WTC11 (cell line): ENCODE measurements at regions not wholly inside any gene's neighbourhood (a gene's known extent, or its start where the extent isn't known, plus 50 kb on each side); places are given as distances from the start of the nearest gene placed in this dataset.

Experiments
- ATAC-seq: fragments of 200-7000 bp; cut with Tn5 transposase; 2 replicates; pipeline ENCODE4 v1.10.0; 2021; ENCODE audit warnings: mild to moderate bottlenecking, moderate library complexity
- CTCF ChIA-PET: fragments of 300-600 bp; sonication (Branson Sonifier 250); formaldehyde crosslinking; loops from one replicate; lab custom pipeline; 2021; ENCODE audit warnings: antibody characterized with exemption; lab: Charles Lee
- POLR2A ChIA-PET: fragments of 350-600 bp; sonication (Branson Sonifier 250); formaldehyde crosslinking; loops from one replicate; lab custom pipeline; 2021; ENCODE audit warnings: antibody characterized with exemption; lab: Charles Lee
- DNase-seq: peaks from one replicate; pipeline ENCODE4 v3.0.0; 2021; ENCODE audit warnings: low spot score
- H3K27ac Mint-ChIP-seq: 2 replicates; pipeline ENCODE4 v1.8.0; 2021; ENCODE audit warnings: mixed read lengths
- H3K27me3 Mint-ChIP-seq: 2 replicates; pipeline ENCODE4 v1.8.0; 2021; ENCODE audit warnings: low read depth, mild to moderate bottlenecking, moderate library complexity, mixed read lengths
- H3K36me3 Mint-ChIP-seq: 2 replicates; pipeline ENCODE4 v1.8.0; 2021; ENCODE audit warnings: mixed read lengths
- H3K4me1 Mint-ChIP-seq: 2 replicates; pipeline ENCODE4 v1.8.0; 2022; ENCODE audit warnings: mixed read lengths
- H3K4me3 Mint-ChIP-seq: 2 replicates; pipeline ENCODE4 v1.8.0; 2021; ENCODE audit warnings: mild to moderate bottlenecking, moderate library complexity, mixed read lengths
- H3K9me3 Mint-ChIP-seq: 2 replicates; pipeline ENCODE4 v1.8.0; 2021; ENCODE audit warnings: mixed read lengths
- AR ChIP-seq: fragments of 250-450 bp; sonication (Bioruptor Pico); IDR thresholded peaks from 2 replicates; pipeline ENCODE4 v1.9.0; 2021; ENCODE audit warnings: mild to moderate bottlenecking
- FOXK1 ChIP-seq: sonication (generic); formaldehyde crosslinking; IDR thresholded peaks from 2 replicates; pipeline ENCODE4 v1.8.0; 2022; ENCODE audit warnings: mild to moderate bottlenecking, moderate library complexity, missing genetic modification reagents
- GABPB1 ChIP-seq: sonication (generic); formaldehyde crosslinking; IDR thresholded peaks from 2 replicates; pipeline ENCODE4 v1.8.1; 2023; ENCODE audit warnings: mild to moderate bottlenecking, missing genetic modification reagents
- MXD4 ChIP-seq: fragments of 250-450 bp; sonication (Bioruptor Pico); IDR thresholded peaks from 2 replicates; pipeline ENCODE4 v1.8.0; 2021; ENCODE audit warnings: mild to moderate bottlenecking, moderate library complexity, borderline replicate concordance
- OVOL2 ChIP-seq: fragments of 250-450 bp; sonication (Bioruptor Pico); IDR thresholded peaks from 2 replicates; pipeline ENCODE4 v1.9.0; 2021; ENCODE audit warnings: mild to moderate bottlenecking, borderline replicate concordance
- SMAD4 ChIP-seq: sonication (generic); formaldehyde crosslinking; IDR thresholded peaks from 2 replicates; pipeline ENCODE4 v1.8.0; 2022; ENCODE audit warnings: mild to moderate bottlenecking, missing genetic modification reagents
- TEAD1 ChIP-seq: sonication (generic); formaldehyde crosslinking; IDR thresholded peaks from 2 replicates; pipeline ENCODE4 v1.8.0; 2022; ENCODE audit warnings: mild to moderate bottlenecking, missing genetic modification reagents
- TEAD4 ChIP-seq: sonication (generic); formaldehyde crosslinking; IDR thresholded peaks from 2 replicates; pipeline ENCODE4 v1.8.0; 2022; ENCODE audit warnings: mild to moderate bottlenecking, missing genetic modification reagents
- ZNF232 ChIP-seq: sonication (generic); formaldehyde crosslinking; IDR thresholded peaks from 2 replicates; pipeline ENCODE4 v1.8.0; 2022; ENCODE audit warnings: mild to moderate bottlenecking, missing genetic modification reagents
- ZNF416 ChIP-seq: fragments of 250-450 bp; sonication (Bioruptor Pico); IDR thresholded peaks from 2 replicates; pipeline ENCODE4 v1.9.0; 2021; ENCODE audit warnings: mild to moderate bottlenecking, inconsistent platforms
- ZSCAN18 ChIP-seq: fragments of 250-450 bp; sonication (Bioruptor Pico); IDR thresholded peaks from 2 replicates; pipeline ENCODE4 v2.1.2; 2022; ENCODE audit warnings: mild to moderate bottlenecking, moderate library complexity
- TF ChIP-seq, protein P1 (sequence below): sonication (generic); formaldehyde crosslinking; IDR thresholded peaks from 2 replicates; pipeline ENCODE4 v1.8.1; 2022; ENCODE audit warnings: missing genetic modification reagents, borderline replicate concordance
- TF ChIP-seq, protein P2 (sequence below): sonication (generic); formaldehyde crosslinking; IDR thresholded peaks from 2 replicates; pipeline ENCODE4 v1.8.0; 2022; ENCODE audit warnings: mild to moderate bottlenecking, missing genetic modification reagents

DNA sequence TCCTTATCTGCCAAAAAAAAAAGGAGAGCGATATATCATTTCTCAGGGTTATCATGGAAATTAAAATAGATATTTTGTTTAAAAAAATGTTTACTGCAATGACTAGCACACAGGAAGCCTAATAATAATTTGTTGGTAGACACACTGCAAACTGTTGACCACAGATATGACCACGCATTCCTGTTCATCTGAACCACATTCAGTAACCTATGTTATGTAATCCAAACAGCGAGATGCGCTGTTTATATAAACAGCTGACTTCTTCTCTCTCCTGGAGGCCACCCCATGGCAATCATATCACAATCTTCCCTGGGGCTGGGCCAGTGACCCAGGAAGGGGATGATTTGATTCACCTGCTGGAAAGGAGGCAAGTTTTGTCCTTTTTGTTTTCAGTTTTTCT lies 129.3 kb upstream of the UST start (continued):
- TF ChIP-seq, protein P1, sequence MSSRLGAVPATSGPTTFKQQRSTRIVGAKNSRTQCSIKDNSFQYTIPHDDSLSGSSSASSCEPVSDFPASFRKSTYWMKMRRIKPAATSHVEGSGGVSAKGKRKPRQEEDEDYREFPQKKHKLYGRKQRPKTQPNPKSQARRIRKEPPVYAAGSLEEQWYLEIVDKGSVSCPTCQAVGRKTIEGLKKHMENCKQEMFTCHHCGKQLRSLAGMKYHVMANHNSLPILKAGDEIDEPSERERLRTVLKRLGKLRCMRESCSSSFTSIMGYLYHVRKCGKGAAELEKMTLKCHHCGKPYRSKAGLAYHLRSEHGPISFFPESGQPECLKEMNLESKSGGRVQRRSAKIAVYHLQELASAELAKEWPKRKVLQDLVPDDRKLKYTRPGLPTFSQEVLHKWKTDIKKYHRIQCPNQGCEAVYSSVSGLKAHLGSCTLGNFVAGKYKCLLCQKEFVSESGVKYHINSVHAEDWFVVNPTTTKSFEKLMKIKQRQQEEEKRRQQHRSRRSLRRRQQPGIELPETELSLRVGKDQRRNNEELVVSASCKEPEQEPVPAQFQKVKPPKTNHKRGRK (CRISPR knock-in tag): no peak
- TF ChIP-seq, protein P2, sequence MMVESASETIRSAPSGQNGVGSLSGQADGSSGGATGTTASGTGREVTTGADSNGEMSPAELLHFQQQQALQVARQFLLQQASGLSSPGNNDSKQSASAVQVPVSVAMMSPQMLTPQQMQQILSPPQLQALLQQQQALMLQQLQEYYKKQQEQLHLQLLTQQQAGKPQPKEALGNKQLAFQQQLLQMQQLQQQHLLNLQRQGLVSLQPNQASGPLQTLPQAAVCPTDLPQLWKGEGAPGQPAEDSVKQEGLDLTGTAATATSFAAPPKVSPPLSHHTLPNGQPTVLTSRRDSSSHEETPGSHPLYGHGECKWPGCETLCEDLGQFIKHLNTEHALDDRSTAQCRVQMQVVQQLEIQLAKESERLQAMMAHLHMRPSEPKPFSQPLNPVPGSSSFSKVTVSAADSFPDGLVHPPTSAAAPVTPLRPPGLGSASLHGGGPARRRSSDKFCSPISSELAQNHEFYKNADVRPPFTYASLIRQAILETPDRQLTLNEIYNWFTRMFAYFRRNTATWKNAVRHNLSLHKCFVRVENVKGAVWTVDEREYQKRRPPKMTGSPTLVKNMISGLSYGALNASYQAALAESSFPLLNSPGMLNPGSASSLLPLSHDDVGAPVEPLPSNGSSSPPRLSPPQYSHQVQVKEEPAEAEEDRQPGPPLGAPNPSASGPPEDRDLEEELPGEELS (CRISPR knock-in tag): no peak
- TF ChIP-seq, all 79 proteins: peak for 0

DNA sequence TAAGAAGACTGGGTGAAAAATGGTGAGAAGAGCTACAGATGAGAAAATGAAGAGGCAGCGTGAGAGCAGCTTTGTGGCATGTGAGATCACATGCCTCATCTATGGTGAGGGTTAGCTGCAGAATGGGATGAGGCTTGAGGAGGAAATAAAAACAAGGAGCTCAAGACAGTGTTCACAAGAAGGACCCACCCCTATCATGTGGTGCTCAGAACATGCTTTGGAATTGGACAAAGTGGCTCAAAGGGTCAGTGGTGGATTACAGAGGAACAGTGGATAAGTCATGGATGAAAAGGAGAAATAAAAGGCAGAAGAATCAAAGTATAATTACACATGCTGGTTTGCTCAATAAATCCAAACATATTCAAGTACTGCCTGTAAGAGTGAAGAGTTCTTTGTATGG lies 126.9 kb upstream of the UST start:
- ChIA-PET POLR2A (no interaction called here), CTCF (no interaction called here)
- DNase-seq (no peak), ATAC-seq (no peak)
- Mint-ChIP-seq H3K4me3 (no peak overlapping the region), H3K4me1 (peaks cover 6% of the 10 kb centered on the region), H3K9me3 (peaks cover 5% of the 10 kb centered on the region; the same call in 1 of the 2 replicates), H3K27ac (no peak overlapping the region), H3K27me3 (no peaks in the 10 kb centered on the region; the same call in 1 of the 2 replicates), H3K36me3 (no peaks in the 10 kb centered on the region)
- no peak for TF ChIP-seq AR (CRISPR knock-in tag)
- TF ChIP-seq GABPB1 (CRISPR knock-in tag): no peak
- TF ChIP-seq ZSCAN18: no peak
- no peak for TF ChIP-seq TEAD4 (CRISPR knock-in tag)
- no peak for TF ChIP-seq TEAD1 (CRISPR knock-in tag)
- no peak for TF ChIP-seq MXD4 (CRISPR knock-in tag)

GRCh38 chr6:148620579-148621298 lies 126.1 kb upstream of the UST start:
- H3K4me1 Mint-ChIP-seq: peaks cover 6% of the 10 kb centered on the region
- H3K36me3 Mint-ChIP-seq: no peaks in the 10 kb centered on the region
- no peaks in the 10 kb centered on the region; the same call in 1 of the 2 replicates for H3K27me3 Mint-ChIP-seq
- ATAC-seq: no peak
- no peak for DNase-seq
- ChIA-PET POLR2A (no interaction called here), CTCF (no interaction called here)
- TF ChIP-seq ZNF416 (CRISPR knock-in tag) (no peak), TEAD4 (CRISPR knock-in tag) (no peak), SMAD4 (CRISPR knock-in tag) (no peak), OVOL2 (CRISPR knock-in tag) (no peak), ZNF232 (CRISPR knock-in tag) (no peak), FOXK1 (no peak)
- peaks cover 5% of the 10 kb centered on the region; the same call in 1 of the 2 replicates for H3K9me3 Mint-ChIP-seq
- H3K4me3 Mint-ChIP-seq: no peak overlapping the region
- H3K27ac Mint-ChIP-seq: no peak overlapping the region
